ENCODE measurements at regions not wholly inside any gene's neighbourhood (a gene's known extent, or its start where the extent isn't known, plus 50 kb on each side); places are given as distances from the start of the nearest gene placed in this dataset.

- 0 to 3% methylated on average over 2 of the region's 2 CpGs for WGBS, 2 donors
- no peaks in the 10 kb centered on the region for H3K27me3 ChIP-seq
- DNase-seq = no peak
- H3K27ac ChIP-seq = peak overlapping the region in 3 of 4 donors; percentile 71 to 80 (median 76)
- intact Hi-C loops (cut with DNase I) = no loop called here
- peak overlapping the region; percentile 46 to 74 (median 58) for H3K4me3 ChIP-seq
- TF ChIP-seq POLR2A (IDR thresholded peaks at IDR 0.05) (no peak), CTCF (IDR thresholded peaks at IDR 0.05) (no peak)
- peaks cover 0 to 12% (median 2%) of the 10 kb centered on the region in 3 donors for H3K4me1 ChIP-seq
- no peaks in the 10 kb centered on the region for H3K36me3 ChIP-seq
- no peaks in the 10 kb centered on the region for H3K9me3 ChIP-seq
Measured at GRCh38 chr4:102430461-102430910, 70.7 kb upstream of the NFKB1 start.

GRCh38 chr4:102431608-102431961 is 69.6 kb upstream of the NFKB1 start:
- TF ChIP-seq POLR2A (IDR thresholded peaks at IDR 0.05) (no peak), CTCF (IDR thresholded peaks at IDR 0.05) (no peak)
- peak overlapping the region; percentile 46 to 74 (median 58) for H3K4me3 ChIP-seq
- no peaks in the 10 kb centered on the region for H3K27me3 ChIP-seq
- intact Hi-C loops (cut with DNase I) = no loop called here
- no peak for DNase-seq
- no peaks in the 10 kb centered on the region for H3K36me3 ChIP-seq
- H3K27ac ChIP-seq = peak overlapping the region in 2 of 4 donors; percentile 76 to 80
- H3K4me1 ChIP-seq = peaks cover 0 to 12% (median 2%) of the 10 kb centered on the region in 3 donors
- H3K9me3 ChIP-seq = no peaks in the 10 kb centered on the region

GRCh38 chr4:102437111-102437510 is 64.0 kb upstream of the NFKB1 start:
- Histone ChIP-seq H3K27me3 (no peaks in the 10 kb centered on the region), H3K4me3 (no peak overlapping the region), H3K4me1 (peaks cover 5 to 19% (median 6%) of the 10 kb centered on the region in 3 donors), H3K36me3 (no peaks in the 10 kb centered on the region), H3K9me3 (no peaks in the 10 kb centered on the region), H3K27ac (no peak overlapping the region)
- intact Hi-C loops (cut with DNase I) = no loop called here
- 33 to 90% methylated on average over 1 to 2 of the region's 3 CpGs for WGBS, 2 donors
- no peak for TF ChIP-seq POLR2A (IDR thresholded peaks at IDR 0.05)
- TF ChIP-seq CTCF (IDR thresholded peaks at IDR 0.05) = no peak
- no peak for DNase-seq

GRCh38 chr4:102438396-102439235 is 62.5 kb upstream of the NFKB1 start:
- peak overlapping the region in 3 of 4 donors; percentile 2 to 40 (median 18) for H3K27ac ChIP-seq

More at GRCh38 chr4:102438396-102439235, 62.5 kb upstream of the NFKB1 start:
- WGBS, 2 donors = 74 to 83% methylated on average over 4 of the region's 4 CpGs
- intact Hi-C loops (cut with DNase I) = no loop called here
- H3K27me3 ChIP-seq = no peaks in the 10 kb centered on the region
- H3K4me1 ChIP-seq = peaks cover 5 to 19% (median 6%) of the 10 kb centered on the region in 3 donors
- H3K36me3 ChIP-seq = no peaks in the 10 kb centered on the region
- no peaks in the 10 kb centered on the region for H3K9me3 ChIP-seq
- no peak for DNase-seq
- TF ChIP-seq POLR2A (IDR thresholded peaks at IDR 0.05) (no peak), CTCF (IDR thresholded peaks at IDR 0.05) (no peak)
- H3K4me3 ChIP-seq = no peak overlapping the region
